SK-N-SH (cell line): ENCODE measurements at regions not wholly inside any gene's neighbourhood (a gene's known extent, or its start where the extent isn't known, plus 50 kb on each side); places are given as distances from the start of the nearest gene placed in this dataset.

ENCODE experiments used
- CTCF ChIP-seq: fragments of 200-600 bp; sonication (generic); IDR thresholded peaks from 2 replicates; pipeline ENCODE4 v1.6.1; 2017; ENCODE audit warnings: antibody characterized with exemption, mild to moderate bottlenecking, moderate library complexity
- EP300 ChIP-seq, 2 experiments: IDR thresholded peaks; 2 replicates each; pipeline versions ENCODE4 v1.4.0 to v1.6.1; 2012; ENCODE audit warnings: borderline replicate concordance in 1 of 2, low read depth in 1 of 2, low read length in 1 of 2
- EZH2phosphoT487 ChIP-seq: fragments of 200-600 bp; sonication (generic); IDR thresholded peaks from 2 replicates; pipeline ENCODE4 v1.6.1; 2017; ENCODE audit warnings: low read depth, mixed run types, mild to moderate bottlenecking, antibody characterized with exemption, moderate library complexity, borderline replicate concordance
- JUND ChIP-seq: IDR thresholded peaks from 2 replicates; pipeline ENCODE4 v1.4.0; 2012
- MAX ChIP-seq: IDR thresholded peaks from 2 replicates; pipeline ENCODE4 v1.4.0; 2012; ENCODE audit warnings: low read depth
- RAD21 ChIP-seq: IDR thresholded peaks from 2 replicates; pipeline ENCODE4 v1.6.1; 2012; ENCODE audit warnings: mild to moderate bottlenecking, low read length
- RCOR1 ChIP-seq: fragments of 150-350 bp; IDR thresholded peaks from 2 replicates; pipeline ENCODE4 v1.6.1; 2017; ENCODE audit warnings: antibody characterized with exemption, low read length
- REST ChIP-seq: IDR thresholded peaks from 2 replicates; pipeline ENCODE4 v1.6.1; 2012; ENCODE audit warnings: mild to moderate bottlenecking, low read depth, low read length, moderate library complexity
- SMC3 ChIP-seq: IDR thresholded peaks from 2 replicates; pipeline ENCODE4 v1.6.1; 2012; ENCODE audit warnings: low read depth, low read length, improper control_type of control experiment
- TEAD4 ChIP-seq: IDR thresholded peaks from 2 replicates; pipeline ENCODE4 v1.4.0; 2012; ENCODE audit warnings: mild to moderate bottlenecking, borderline replicate concordance; ENCODE audit not compliant: insufficient read depth
- ZBTB33 ChIP-seq: IDR thresholded peaks from 2 replicates; pipeline ENCODE4 v1.4.0; 2012; ENCODE audit warnings: low read depth, borderline replicate concordance

GRCh38 chr2:53543083-53543482 lies 224.5 kb upstream of the CHAC2 start:
- no peak for TF ChIP-seq MAX
- TF ChIP-seq RCOR1, result no peak
- TF ChIP-seq ZBTB33, result no peak
- TF ChIP-seq EP300 (IDR thresholded peaks at IDR 0.05; ENCODE audit: borderline replicate concordance in 1 of 2, low read depth in 1 of 2, low read length in 1 of 2), result no peak
- TF ChIP-seq CTCF, result no peak
- no peak for TF ChIP-seq REST
- no peak for TF ChIP-seq RAD21
- no peak for TF ChIP-seq TEAD4
- TF ChIP-seq EZH2phosphoT487, result no peak
- TF ChIP-seq JUND, result no peak
- no peak for TF ChIP-seq SMC3
